Lung (tissue), 11 donors: ENCODE measurements at regions not wholly inside any gene's neighbourhood (a gene's known extent, or its start where the extent isn't known, plus 50 kb on each side); places are given as distances from the start of the nearest gene placed in this dataset.

Experiments
- ATAC-seq: fragments of 200-7000 bp; cut with Tn5 transposase; one replicate; pipeline ENCODE4 v1.9.1; 2020; ENCODE audit warnings: moderate number of reproducible peaks; ENCODE audit not compliant: insufficient read depth, low FRiP score
- DNase-seq, 3 donors: peaks; one replicate each; pipeline ENCODE4 v3.0.0-alpha.2; 2013 to 2017
- H3K27ac ChIP-seq, 2 donors: one replicate each; pipeline ENCODE4 v1.5.1; 2013; ENCODE audit warnings: mild to moderate bottlenecking in 2 of 2, moderate library complexity in 2 of 2, control low read depth in 1 of 2, inconsistent platforms in 1 of 2, low read depth in 1 of 2, low read length in 1 of 2
- H3K27me3 ChIP-seq, 3 donors: one replicate each; pipeline ENCODE4 v1.5.1; 2013; ENCODE audit warnings: low read length in 2 of 3; ENCODE audit not compliant: control insufficient read depth in 3 of 3, insufficient read depth in 3 of 3
- H3K36me3 ChIP-seq, 4 donors: one replicate each; pipeline ENCODE4 v1.5.1; 2013; ENCODE audit warnings: low read length in 4 of 4, mild to moderate bottlenecking in 1 of 4, moderate library complexity in 1 of 4; ENCODE audit not compliant: control insufficient read depth in 4 of 4, insufficient read depth in 4 of 4
- H3K4me1 ChIP-seq, 5 donors: one replicate each; pipeline ENCODE4 v1.5.1; 2013; ENCODE audit warnings: low read length in 5 of 5, mild to moderate bottlenecking in 2 of 5, moderate library complexity in 1 of 5; ENCODE audit not compliant: control insufficient read depth in 5 of 5, insufficient read depth in 5 of 5
- H3K4me3 ChIP-seq: one replicate; pipeline ENCODE4 v1.5.1; 2013; ENCODE audit warnings: mild to moderate bottlenecking, control low read depth, moderate library complexity
- H3K9ac ChIP-seq, 2 donors: one replicate each; pipeline ENCODE4 v1.5.1; 2013; ENCODE audit warnings: low read length in 2 of 2, control low read depth in 1 of 2; ENCODE audit not compliant: insufficient read depth in 1 of 2
- H3K9me3 ChIP-seq, 4 donors: one replicate each; pipeline ENCODE4 v1.5.1; 2013; ENCODE audit warnings: low read length in 3 of 4, mild to moderate bottlenecking in 1 of 4, moderate library complexity in 1 of 4; ENCODE audit not compliant: control insufficient read depth in 4 of 4, insufficient read depth in 3 of 4
- WGBS, 2 donors: extraction: QIAGEN DNeasy Blood & Tissue Kit; methylation state at CpG; one replicate each; pipeline ENCODE4 v1.1.7; 2013; 5-methylcytosine and 5-hydroxymethylcytosine counted together
- TF ChIP-seq, protein P1 (sequence below): IDR thresholded peaks from 2 replicates; pipeline ENCODE4 v1.5.1; 2012; ENCODE audit warnings: mild to moderate bottlenecking; ENCODE audit errors: control extremely low read depth, extremely low read depth
- donor health status: control.
- donor health status: control.
- donor health status: Bipolar disorder and iron deficiency.
- donor health status: healthy.
- donor health status: DM: yes; HTN: yes; CAD: no.

DNA sequence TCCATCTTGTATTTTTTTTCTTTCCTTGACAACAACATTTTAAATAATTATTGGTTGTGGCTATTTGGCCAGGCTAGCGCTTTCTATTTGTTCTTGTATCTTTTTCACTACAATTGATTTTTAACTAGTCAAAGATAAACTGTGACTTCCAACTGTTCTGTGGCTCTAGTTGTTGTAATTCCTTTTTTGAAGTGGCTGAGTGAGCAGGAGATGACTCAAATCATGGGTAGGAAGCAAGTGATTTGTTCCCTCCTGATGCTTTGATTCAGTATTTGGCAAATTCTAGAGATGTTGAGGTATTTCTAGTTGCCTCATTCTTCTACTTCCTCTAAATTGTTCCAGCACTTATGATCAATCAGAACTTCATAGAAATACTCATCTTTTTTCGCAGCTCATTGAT is 633.5 kb downstream of the RERGL start:
- H3K27ac ChIP-seq = no peak overlapping the region
- no peaks in the 10 kb centered on the region for H3K4me1 ChIP-seq
- peaks cover 0 to 2% (median 0%) of the 10 kb centered on the region in 4 donors for H3K9me3 ChIP-seq
- H3K36me3 ChIP-seq = no peaks in the 10 kb centered on the region
- ATAC-seq (no peak), DNase-seq (no peak)
- no peak overlapping the region for H3K4me3 ChIP-seq
- TF ChIP-seq, protein P1, sequence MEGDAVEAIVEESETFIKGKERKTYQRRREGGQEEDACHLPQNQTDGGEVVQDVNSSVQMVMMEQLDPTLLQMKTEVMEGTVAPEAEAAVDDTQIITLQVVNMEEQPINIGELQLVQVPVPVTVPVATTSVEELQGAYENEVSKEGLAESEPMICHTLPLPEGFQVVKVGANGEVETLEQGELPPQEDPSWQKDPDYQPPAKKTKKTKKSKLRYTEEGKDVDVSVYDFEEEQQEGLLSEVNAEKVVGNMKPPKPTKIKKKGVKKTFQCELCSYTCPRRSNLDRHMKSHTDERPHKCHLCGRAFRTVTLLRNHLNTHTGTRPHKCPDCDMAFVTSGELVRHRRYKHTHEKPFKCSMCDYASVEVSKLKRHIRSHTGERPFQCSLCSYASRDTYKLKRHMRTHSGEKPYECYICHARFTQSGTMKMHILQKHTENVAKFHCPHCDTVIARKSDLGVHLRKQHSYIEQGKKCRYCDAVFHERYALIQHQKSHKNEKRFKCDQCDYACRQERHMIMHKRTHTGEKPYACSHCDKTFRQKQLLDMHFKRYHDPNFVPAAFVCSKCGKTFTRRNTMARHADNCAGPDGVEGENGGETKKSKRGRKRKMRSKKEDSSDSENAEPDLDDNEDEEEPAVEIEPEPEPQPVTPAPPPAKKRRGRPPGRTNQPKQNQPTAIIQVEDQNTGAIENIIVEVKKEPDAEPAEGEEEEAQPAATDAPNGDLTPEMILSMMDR = no peak
- 48 to 57% methylated on average over 2 of the region's 2 CpGs for WGBS, 2 donors
- H3K9ac ChIP-seq = no peak overlapping the region
- H3K27me3 ChIP-seq = no peaks in the 10 kb centered on the region

DNA sequence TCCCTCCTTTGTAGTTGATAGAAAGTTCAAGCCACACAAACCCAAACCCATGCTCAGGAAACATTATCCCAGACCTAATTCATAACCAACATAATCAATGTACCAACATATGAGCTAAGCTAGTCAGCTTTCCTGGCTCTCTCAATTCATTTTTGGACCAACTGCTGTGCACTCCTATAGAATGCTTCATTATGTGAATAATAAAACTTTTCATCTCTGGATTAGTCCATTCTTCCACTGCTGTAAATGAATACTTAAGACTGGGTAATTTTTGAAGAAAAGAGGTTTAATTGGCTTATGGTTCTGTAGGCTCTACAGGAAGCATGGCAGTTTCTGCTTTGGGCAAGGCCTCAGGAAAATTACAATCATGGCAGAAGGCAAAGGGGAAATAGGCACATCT is 651.9 kb downstream of the RERGL start:
- DNase-seq = no peak
- ATAC-seq = no peak
- no peak overlapping the region for H3K4me3 ChIP-seq
- no peak overlapping the region for H3K27ac ChIP-seq
- H3K36me3 ChIP-seq = no peaks in the 10 kb centered on the region
- H3K27me3 ChIP-seq = no peaks in the 10 kb centered on the region
- no peaks in the 10 kb centered on the region for H3K4me1 ChIP-seq
- H3K9me3 ChIP-seq = peaks cover 0 to 3% (median 0%) of the 10 kb centered on the region in 4 donors
- H3K9ac ChIP-seq = no peak overlapping the region
- TF ChIP-seq, protein P1 = no peak

DNA sequence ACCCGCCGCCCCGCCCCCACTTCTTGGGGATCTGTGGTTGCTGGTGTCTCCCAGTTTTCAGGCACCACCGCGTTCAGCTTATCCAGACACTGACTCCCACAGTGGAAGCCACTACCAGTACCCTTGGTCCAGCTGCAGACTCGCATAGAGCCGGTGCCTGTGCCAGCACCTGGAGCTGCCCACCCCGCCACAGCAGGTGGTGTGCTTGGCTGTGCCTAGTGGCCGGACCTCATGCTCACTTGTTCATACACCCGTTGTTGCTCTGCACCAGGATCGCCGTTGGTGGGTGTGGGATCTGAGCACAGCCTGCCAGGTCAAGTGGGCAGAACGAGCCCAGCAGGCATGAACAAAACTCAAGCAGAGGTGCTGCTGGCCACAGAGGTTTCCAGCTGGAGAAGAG is 673.2 kb downstream of the RERGL start:
- no peak for ATAC-seq
- DNase-seq = no peak

DNA sequence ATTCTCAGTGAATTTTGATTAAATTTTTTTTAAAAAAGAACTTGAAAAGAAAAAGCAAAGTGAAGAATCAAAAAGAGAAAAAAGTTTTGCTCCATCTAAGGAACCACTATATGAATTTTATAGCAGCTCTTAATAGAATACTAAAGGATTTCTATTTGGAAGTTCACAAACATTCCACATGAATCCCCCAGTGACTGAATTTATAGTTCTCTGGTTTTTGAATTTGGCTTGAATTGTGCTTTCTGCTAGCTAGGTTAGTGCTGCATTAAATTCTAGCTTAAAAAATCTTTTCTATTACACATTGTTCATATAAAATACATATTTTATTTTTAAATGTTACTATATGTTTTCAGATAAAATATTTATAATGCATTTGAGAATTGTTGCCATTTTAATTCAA is 675.4 kb downstream of the RERGL start:
- Histone ChIP-seq H3K4me3 (no peak overlapping the region), H3K4me1 (no peaks in the 10 kb centered on the region), H3K27me3 (no peaks in the 10 kb centered on the region), H3K27ac (no peak overlapping the region), H3K9me3 (peaks cover 0 to 14% (median 5%) of the 10 kb centered on the region in 4 donors), H3K36me3 (no peaks in the 10 kb centered on the region), H3K9ac (no peak overlapping the region)
- no peak for ATAC-seq
- TF ChIP-seq, protein P1 = no peak
- no peak for DNase-seq

More for the DNA sequence above, 673.2 kb downstream of the RERGL start:
- H3K9me3 ChIP-seq = peaks cover 0 to 11% (median 5%) of the 10 kb centered on the region in 4 donors
- no peaks in the 10 kb centered on the region for H3K36me3 ChIP-seq
- no peak overlapping the region for H3K4me3 ChIP-seq
- no peak overlapping the region for H3K27ac ChIP-seq
- WGBS, 2 donors = 92 to 95% methylated on average over 13 of the region's 13 CpGs
- TF ChIP-seq, protein P1 = no peak
- H3K9ac ChIP-seq = no peak overlapping the region
- H3K27me3 ChIP-seq = no peaks in the 10 kb centered on the region
- H3K4me1 ChIP-seq = no peaks in the 10 kb centered on the region
